Loucy (cell line): ENCODE measurements at regions not wholly inside any gene's neighbourhood (a gene's known extent, or its start where the extent isn't known, plus 50 kb on each side); places are given as distances from the start of the nearest gene placed in this dataset.

Source experiments
- H2AFZ ChIP-seq: fragments of 200-600 bp; sonication (generic); 2 replicates; pipeline ENCODE4 v1.6.0; 2016; ENCODE audit warnings: antibody characterized with exemption, mild to moderate bottlenecking, low read length, moderate library complexity
- H3F3A ChIP-seq: fragments of 200-600 bp; 2 replicates; pipeline ENCODE4 v1.6.0; 2016; ENCODE audit warnings: antibody characterized with exemption, low read depth, mild to moderate bottlenecking
- H3K27me3 ChIP-seq: fragments of 200-600 bp; sonication (generic); 2 replicates; pipeline ENCODE4 v1.6.1; 2014; ENCODE audit warnings: low read length, mild to moderate bottlenecking; ENCODE audit not compliant: insufficient read depth, poor library complexity, severe bottlenecking
- H3K36me3 ChIP-seq: fragments of 200-600 bp; sonication (generic); 2 replicates; pipeline ENCODE4 v1.6.1; 2016; ENCODE audit warnings: low read length; ENCODE audit not compliant: insufficient read depth
- H3K4me1 ChIP-seq: fragments of 200-600 bp; sonication (generic); 2 replicates; pipeline ENCODE4 v1.5.1; 2014; ENCODE audit warnings: low read length, mild to moderate bottlenecking; ENCODE audit not compliant: insufficient read depth, poor library complexity, severe bottlenecking
- H3K4me2 ChIP-seq: fragments of 200-600 bp; sonication (generic); 2 replicates; pipeline ENCODE4 v1.6.0; 2014; ENCODE audit warnings: antibody characterized with exemption, low read length, low read depth, mild to moderate bottlenecking; ENCODE audit not compliant: poor library complexity, severe bottlenecking
- H3K4me3 ChIP-seq: fragments of 200-600 bp; sonication (generic); 2 replicates; pipeline ENCODE4 v1.5.1; 2014; ENCODE audit warnings: low read length, mild to moderate bottlenecking, mixed read lengths; ENCODE audit not compliant: poor library complexity, severe bottlenecking
- H3K79me2 ChIP-seq: fragments of 200-600 bp; sonication (generic); 2 replicates; pipeline ENCODE4 v1.6.1; 2014; ENCODE audit warnings: low read length; ENCODE audit not compliant: insufficient read depth
- H3K9ac ChIP-seq: fragments of 200-600 bp; sonication (generic); 2 replicates; pipeline ENCODE4 v1.6.0; 2014; ENCODE audit warnings: mild to moderate bottlenecking, low read depth, low read length, moderate library complexity; ENCODE audit not compliant: poor library complexity, severe bottlenecking
- H3K9me2 ChIP-seq: fragments of 200-600 bp; sonication (generic); replicated peaks from 2 replicates; pipeline ENCODE4 v1.6.1; 2016; ENCODE audit warnings: low read depth, low read length, mixed read lengths
- H3K9me3 ChIP-seq: fragments of 200-600 bp; sonication (generic); 2 replicates; pipeline ENCODE4 v1.6.1; 2014; ENCODE audit warnings: mild to moderate bottlenecking, antibody characterized with exemption, low read length, low read depth; ENCODE audit not compliant: insufficient read depth
- H4K20me1 ChIP-seq: fragments of 200-600 bp; sonication (generic); 2 replicates; pipeline ENCODE4 v1.6.0; 2014; ENCODE audit warnings: antibody characterized with exemption, low read length, mild to moderate bottlenecking; ENCODE audit not compliant: insufficient read depth, poor library complexity, severe bottlenecking
- EZH2phosphoT487 ChIP-seq: fragments of 200-600 bp; IDR thresholded peaks from 2 replicates; pipeline ENCODE4 v1.6.1; 2018; ENCODE audit warnings: antibody characterized with exemption, mild to moderate bottlenecking, moderate library complexity, borderline replicate concordance
- TF ChIP-seq, protein P1 (sequence below): fragments of 200-600 bp; sonication (generic); conservative IDR thresholded peaks from 2 replicates; pipeline ENCODE4 v1.5.1; 2014; ENCODE audit warnings: mild to moderate bottlenecking, antibody characterized with exemption, low read length

- H2AFZ ChIP-seq = no peak overlapping the region
- H3K27me3 ChIP-seq = no peaks in the 10 kb centered on the region
- H3K36me3 ChIP-seq = no peaks in the 10 kb centered on the region
- H3K9ac ChIP-seq = no peak overlapping the region
- no peaks in the 10 kb centered on the region for H3K9me3 ChIP-seq
- no peak overlapping the region for H3K4me3 ChIP-seq
- peaks cover 9% of the 10 kb centered on the region for H3K4me1 ChIP-seq
- no peak overlapping the region for H3K4me2 ChIP-seq
- no peaks in the 10 kb centered on the region for H3K9me2 ChIP-seq
- no peaks in the 10 kb centered on the region for H4K20me1 ChIP-seq
- TF ChIP-seq, protein P1, sequence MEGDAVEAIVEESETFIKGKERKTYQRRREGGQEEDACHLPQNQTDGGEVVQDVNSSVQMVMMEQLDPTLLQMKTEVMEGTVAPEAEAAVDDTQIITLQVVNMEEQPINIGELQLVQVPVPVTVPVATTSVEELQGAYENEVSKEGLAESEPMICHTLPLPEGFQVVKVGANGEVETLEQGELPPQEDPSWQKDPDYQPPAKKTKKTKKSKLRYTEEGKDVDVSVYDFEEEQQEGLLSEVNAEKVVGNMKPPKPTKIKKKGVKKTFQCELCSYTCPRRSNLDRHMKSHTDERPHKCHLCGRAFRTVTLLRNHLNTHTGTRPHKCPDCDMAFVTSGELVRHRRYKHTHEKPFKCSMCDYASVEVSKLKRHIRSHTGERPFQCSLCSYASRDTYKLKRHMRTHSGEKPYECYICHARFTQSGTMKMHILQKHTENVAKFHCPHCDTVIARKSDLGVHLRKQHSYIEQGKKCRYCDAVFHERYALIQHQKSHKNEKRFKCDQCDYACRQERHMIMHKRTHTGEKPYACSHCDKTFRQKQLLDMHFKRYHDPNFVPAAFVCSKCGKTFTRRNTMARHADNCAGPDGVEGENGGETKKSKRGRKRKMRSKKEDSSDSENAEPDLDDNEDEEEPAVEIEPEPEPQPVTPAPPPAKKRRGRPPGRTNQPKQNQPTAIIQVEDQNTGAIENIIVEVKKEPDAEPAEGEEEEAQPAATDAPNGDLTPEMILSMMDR = no peak
- no peak for TF ChIP-seq EZH2phosphoT487
- no peaks in the 10 kb centered on the region for H3F3A ChIP-seq
- no peaks in the 10 kb centered on the region for H3K79me2 ChIP-seq
Observed at GRCh38 chr1:82220754-82221153, 420.0 kb downstream of the ADGRL2 start.

- no peaks in the 10 kb centered on the region for H3K9me3 ChIP-seq
Observed at GRCh38 chr1:82219841-82220240, 419.1 kb downstream of the ADGRL2 start.

GRCh38 chr1:82218846-82219245 lies 418.1 kb downstream of the ADGRL2 start:
- no peaks in the 10 kb centered on the region for H3K27me3 ChIP-seq

More at GRCh38 chr1:82219841-82220240, 419.1 kb downstream of the ADGRL2 start:
- no peaks in the 10 kb centered on the region for H4K20me1 ChIP-seq
- no peaks in the 10 kb centered on the region for H3F3A ChIP-seq
- H3K79me2 ChIP-seq = no peaks in the 10 kb centered on the region
- no peaks in the 10 kb centered on the region for H3K27me3 ChIP-seq
- H3K36me3 ChIP-seq = no peaks in the 10 kb centered on the region
- H3K4me1 ChIP-seq = peaks cover under 1% of the 10 kb centered on the region
- no peak overlapping the region for H3K4me2 ChIP-seq
- TF ChIP-seq EZH2phosphoT487 = no peak
- TF ChIP-seq, protein P1 = no peak
- H3K4me3 ChIP-seq = no peak overlapping the region
- H3K9ac ChIP-seq = no peak overlapping the region
- no peaks in the 10 kb centered on the region for H3K9me2 ChIP-seq
- no peak overlapping the region for H2AFZ ChIP-seq

More at GRCh38 chr1:82218846-82219245, 418.1 kb downstream of the ADGRL2 start:
- Histone ChIP-seq H2AFZ (no peak overlapping the region), H3K9ac (no peak overlapping the region), H4K20me1 (no peaks in the 10 kb centered on the region), H3K36me3 (no peaks in the 10 kb centered on the region), H3K4me1 (no peaks in the 10 kb centered on the region), H3K79me2 (no peaks in the 10 kb centered on the region), H3K4me2 (no peak overlapping the region), H3K9me3 (no peaks in the 10 kb centered on the region), H3K9me2 (no peaks in the 10 kb centered on the region), H3F3A (no peaks in the 10 kb centered on the region), H3K4me3 (no peak overlapping the region)
- TF ChIP-seq, protein P1 = no peak
- TF ChIP-seq EZH2phosphoT487 = no peak
